Nephron progenitor cell (in vitro differentiated cells): ENCODE measurements at regions not wholly inside any gene's neighbourhood (a gene's known extent, or its start where the extent isn't known, plus 50 kb on each side); places are given as distances from the start of the nearest gene placed in this dataset.

Source experiments
- DNase-seq: peaks from one replicate; pipeline ENCODE4 v3.0.0; 2021
- H3K27ac Mint-ChIP-seq: 2 replicates; pipeline ENCODE4 v1.8.0; 2021; ENCODE audit warnings: mild to moderate bottlenecking, moderate library complexity, mixed read lengths
- H3K27me3 Mint-ChIP-seq: 2 replicates; pipeline ENCODE4 v1.8.0; 2021; ENCODE audit warnings: mild to moderate bottlenecking, low read depth, mixed read lengths; ENCODE audit not compliant: poor library complexity
- H3K36me3 Mint-ChIP-seq: 2 replicates; pipeline ENCODE4 v1.8.0; 2021; ENCODE audit warnings: low read depth, mixed read lengths
- H3K4me1 Mint-ChIP-seq: 2 replicates; pipeline ENCODE4 v1.8.0; 2021; ENCODE audit warnings: mixed read lengths
- H3K4me3 Mint-ChIP-seq: 2 replicates; pipeline ENCODE4 v1.8.0; 2021; ENCODE audit warnings: mild to moderate bottlenecking, moderate library complexity, mixed read lengths
- H3K9me3 Mint-ChIP-seq: 2 replicates; pipeline ENCODE4 v1.8.0; 2021; ENCODE audit warnings: mild to moderate bottlenecking, moderate library complexity, mixed read lengths
- TF ChIP-seq, protein P1 (sequence below): fragments of 200-600 bp; sonication (generic); IDR thresholded peaks from 2 replicates; pipeline ENCODE4 v1.5.0; 2021; ENCODE audit warnings: antibody characterized with exemption

DNA sequence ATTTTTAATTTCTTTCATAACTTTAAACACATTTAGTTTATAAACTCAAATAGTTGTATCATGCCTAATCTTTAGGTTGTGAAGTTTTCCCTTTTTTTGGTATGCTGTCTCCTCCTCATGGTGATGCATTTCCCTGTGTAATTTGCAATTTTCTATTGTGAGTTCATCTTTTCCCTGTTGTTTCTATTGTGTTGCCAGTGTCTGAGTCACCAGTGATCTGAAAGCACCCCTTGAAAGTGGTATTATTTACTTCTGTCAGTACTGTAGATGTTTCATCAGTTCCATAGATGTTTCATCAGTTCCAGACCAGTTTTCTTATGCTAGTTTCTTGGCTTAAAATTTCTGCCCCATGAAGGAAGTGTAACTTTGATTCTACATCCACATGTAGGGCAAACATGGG, 80.6 kb downstream of the OXSM start:
- Mint-ChIP-seq H3K36me3 (no peaks in the 10 kb centered on the region), H3K4me1 (no peaks in the 10 kb centered on the region), H3K27me3 (no peaks in the 10 kb centered on the region), H3K4me3 (no peak overlapping the region), H3K9me3 (no peaks in the 10 kb centered on the region), H3K27ac (no peak overlapping the region)
- TF ChIP-seq, protein P1, sequence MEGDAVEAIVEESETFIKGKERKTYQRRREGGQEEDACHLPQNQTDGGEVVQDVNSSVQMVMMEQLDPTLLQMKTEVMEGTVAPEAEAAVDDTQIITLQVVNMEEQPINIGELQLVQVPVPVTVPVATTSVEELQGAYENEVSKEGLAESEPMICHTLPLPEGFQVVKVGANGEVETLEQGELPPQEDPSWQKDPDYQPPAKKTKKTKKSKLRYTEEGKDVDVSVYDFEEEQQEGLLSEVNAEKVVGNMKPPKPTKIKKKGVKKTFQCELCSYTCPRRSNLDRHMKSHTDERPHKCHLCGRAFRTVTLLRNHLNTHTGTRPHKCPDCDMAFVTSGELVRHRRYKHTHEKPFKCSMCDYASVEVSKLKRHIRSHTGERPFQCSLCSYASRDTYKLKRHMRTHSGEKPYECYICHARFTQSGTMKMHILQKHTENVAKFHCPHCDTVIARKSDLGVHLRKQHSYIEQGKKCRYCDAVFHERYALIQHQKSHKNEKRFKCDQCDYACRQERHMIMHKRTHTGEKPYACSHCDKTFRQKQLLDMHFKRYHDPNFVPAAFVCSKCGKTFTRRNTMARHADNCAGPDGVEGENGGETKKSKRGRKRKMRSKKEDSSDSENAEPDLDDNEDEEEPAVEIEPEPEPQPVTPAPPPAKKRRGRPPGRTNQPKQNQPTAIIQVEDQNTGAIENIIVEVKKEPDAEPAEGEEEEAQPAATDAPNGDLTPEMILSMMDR = no peak
- DNase-seq = no peak

DNA sequence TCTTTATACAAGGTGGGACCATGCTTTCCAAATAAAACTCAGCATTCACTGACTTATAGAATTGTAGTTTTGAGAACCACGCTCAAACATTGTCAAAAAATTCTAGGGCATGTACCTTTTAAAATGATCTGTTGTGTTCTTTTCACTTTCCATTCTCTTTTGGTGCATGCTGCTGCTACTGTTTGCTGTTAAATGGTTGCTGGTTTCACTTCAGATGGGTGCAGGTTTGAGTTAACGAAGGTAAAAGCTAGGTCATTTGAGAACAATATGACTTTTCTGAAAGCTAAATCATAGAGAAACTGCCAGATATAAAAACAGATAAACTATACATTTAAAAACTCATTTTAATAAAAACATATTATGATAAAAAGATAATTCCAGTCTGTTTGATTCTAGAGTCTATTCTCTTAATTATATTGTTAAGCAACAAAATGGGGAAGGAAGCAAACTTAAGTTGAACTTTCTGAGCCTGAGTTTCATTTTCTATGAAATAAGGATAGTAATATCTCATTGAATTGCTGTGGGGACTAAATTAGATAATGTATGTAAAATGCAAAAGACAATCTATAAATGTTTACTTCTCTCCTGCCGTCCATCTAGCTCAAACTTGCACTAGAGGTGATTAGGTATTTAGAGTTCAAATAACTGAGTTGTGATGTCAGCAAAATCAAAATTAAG, 82.4 kb downstream of the OXSM start:
- TF ChIP-seq, protein P1 = no peak

DNA sequence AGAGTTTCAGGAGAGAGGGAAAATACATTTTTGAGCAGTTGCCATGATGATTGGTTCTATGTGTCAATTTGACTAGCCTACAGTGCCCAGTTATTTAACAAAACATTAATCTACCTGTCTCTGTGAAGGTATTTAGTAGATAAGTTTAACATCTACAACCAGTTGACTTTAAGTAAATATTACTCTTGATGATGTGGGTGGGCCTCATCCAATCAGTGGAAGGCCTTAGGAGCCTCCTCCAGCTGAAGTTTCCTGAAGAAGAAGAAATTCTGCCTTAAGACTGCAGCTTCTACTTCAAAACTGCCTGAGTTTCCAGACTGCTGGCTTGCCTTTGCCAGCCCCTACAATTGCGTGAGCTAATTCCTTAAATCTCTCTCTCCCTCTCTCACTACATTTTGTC, 93.6 kb downstream of the OXSM start:
- Mint-ChIP-seq H3K9me3 (no peaks in the 10 kb centered on the region), H3K27ac (no peak overlapping the region), H3K4me3 (no peak overlapping the region), H3K4me1 (peaks cover 7% of the 10 kb centered on the region), H3K36me3 (no peaks in the 10 kb centered on the region), H3K27me3 (peaks cover 2% of the 10 kb centered on the region)
- TF ChIP-seq, protein P1 = no peak
- no peak for DNase-seq

More for the DNA sequence above, 82.4 kb downstream of the OXSM start:
- Mint-ChIP-seq H3K4me1 (no peaks in the 10 kb centered on the region), H3K27me3 (no peaks in the 10 kb centered on the region), H3K36me3 (no peaks in the 10 kb centered on the region), H3K4me3 (no peak overlapping the region), H3K9me3 (no peaks in the 10 kb centered on the region), H3K27ac (no peak overlapping the region)
- DNase-seq = no peak

DNA sequence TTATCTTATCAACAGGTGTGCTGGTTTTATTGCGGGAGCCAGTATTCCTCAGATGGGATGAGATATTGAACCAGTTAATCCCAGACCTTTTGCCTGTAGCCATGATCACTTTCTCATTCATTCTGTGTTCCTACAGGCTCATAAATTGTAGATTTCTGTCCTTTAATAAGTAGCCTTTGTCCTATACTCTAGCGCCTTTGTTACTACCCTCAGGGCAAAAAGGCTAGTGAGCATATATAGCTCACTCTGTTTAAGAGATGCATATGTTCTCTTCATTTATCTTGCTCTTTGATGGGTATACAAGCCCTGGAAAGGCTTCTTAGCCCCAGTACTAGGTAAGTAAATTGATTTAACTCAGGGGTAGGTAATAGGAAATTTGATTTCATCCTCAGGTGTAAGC, 95.1 kb downstream of the OXSM start:
- no peak overlapping the region for H3K4me3 Mint-ChIP-seq
- H3K27me3 Mint-ChIP-seq = peaks cover 2% of the 10 kb centered on the region
- no peak for DNase-seq
- H3K9me3 Mint-ChIP-seq = no peaks in the 10 kb centered on the region
- H3K4me1 Mint-ChIP-seq = peaks cover 16% of the 10 kb centered on the region
- TF ChIP-seq, protein P1 = no peak
- no peak overlapping the region for H3K27ac Mint-ChIP-seq
- no peaks in the 10 kb centered on the region for H3K36me3 Mint-ChIP-seq

DNA sequence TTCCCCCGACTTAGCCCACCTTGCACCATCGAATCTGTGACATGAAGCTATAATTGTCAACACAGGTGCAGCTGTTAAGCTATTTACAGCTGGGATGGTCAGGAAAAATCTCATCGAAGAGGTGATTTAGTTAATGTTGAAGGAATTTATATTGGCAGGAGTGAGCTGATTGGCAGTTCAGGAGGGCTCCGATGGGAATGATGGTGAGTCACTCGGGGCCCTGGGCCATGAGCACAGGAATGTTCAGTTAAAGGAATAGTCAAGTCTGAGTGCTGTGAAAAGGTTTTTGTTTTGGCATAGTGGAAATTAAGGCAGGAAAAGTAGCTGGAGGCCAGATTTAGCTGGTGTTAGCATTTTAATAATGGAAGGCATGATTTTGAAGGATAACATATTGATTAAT, 95.7 kb downstream of the OXSM start:
- Mint-ChIP-seq H3K27me3 (peaks cover 2% of the 10 kb centered on the region), H3K27ac (no peak overlapping the region), H3K9me3 (no peaks in the 10 kb centered on the region), H3K4me3 (no peak overlapping the region), H3K4me1 (peaks cover 16% of the 10 kb centered on the region), H3K36me3 (no peaks in the 10 kb centered on the region)
- no peak for DNase-seq
- TF ChIP-seq, protein P1 = no peak

DNA sequence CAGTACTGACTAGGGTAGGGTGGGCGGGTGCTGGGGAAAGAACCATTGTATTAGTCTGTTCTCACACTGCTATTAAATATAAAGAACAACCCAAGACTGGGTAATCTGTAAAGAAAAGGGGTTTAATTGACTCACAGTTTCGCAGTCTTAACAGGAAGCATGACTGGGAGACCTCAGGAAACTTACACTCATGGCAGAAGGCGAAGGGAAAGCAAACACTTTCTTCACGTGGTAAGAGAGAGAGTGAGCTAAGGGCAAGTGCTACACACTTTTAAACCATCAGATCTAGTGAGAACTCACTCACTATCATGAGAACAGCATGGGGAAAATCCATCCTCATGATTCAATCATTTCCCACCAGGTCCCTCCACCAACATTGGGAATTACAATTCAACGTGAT, 98.0 kb downstream of the OXSM start:
- no peaks in the 10 kb centered on the region for H3K27me3 Mint-ChIP-seq
- H3K36me3 Mint-ChIP-seq = no peaks in the 10 kb centered on the region
- no peak overlapping the region for H3K27ac Mint-ChIP-seq
- DNase-seq = no peak
- H3K9me3 Mint-ChIP-seq = no peaks in the 10 kb centered on the region
- TF ChIP-seq, protein P1 = no peak
- no peak overlapping the region for H3K4me3 Mint-ChIP-seq
- peaks cover 16% of the 10 kb centered on the region for H3K4me1 Mint-ChIP-seq
